ENCODE measurements at regions not wholly inside any gene's neighbourhood (a gene's known extent, or its start where the extent isn't known, plus 50 kb on each side); places are given as distances from the start of the nearest gene placed in this dataset.

GRCh38 chr3:165696496-165696895, 140.7 kb downstream of the BCHE start:
- intact Hi-C loops (cut with DNase I): no loop called here
- H3K9me3 ChIP-seq: peaks cover 0 to 6% (median 0%) of the 10 kb centered on the region in 11 donors
- H3K36me3 ChIP-seq: no peaks in the 10 kb centered on the region
- 95 to 97% methylated on average over 1 of the region's 1 CpG for WGBS, 2 donors
- DNase-seq (no peak), ATAC-seq (no peak)
- no peaks in the 10 kb centered on the region for H3K27me3 ChIP-seq
- no peak overlapping the region for H3K27ac ChIP-seq
- H3K4me3 ChIP-seq: no peak overlapping the region
- TF ChIP-seq, protein P1, sequence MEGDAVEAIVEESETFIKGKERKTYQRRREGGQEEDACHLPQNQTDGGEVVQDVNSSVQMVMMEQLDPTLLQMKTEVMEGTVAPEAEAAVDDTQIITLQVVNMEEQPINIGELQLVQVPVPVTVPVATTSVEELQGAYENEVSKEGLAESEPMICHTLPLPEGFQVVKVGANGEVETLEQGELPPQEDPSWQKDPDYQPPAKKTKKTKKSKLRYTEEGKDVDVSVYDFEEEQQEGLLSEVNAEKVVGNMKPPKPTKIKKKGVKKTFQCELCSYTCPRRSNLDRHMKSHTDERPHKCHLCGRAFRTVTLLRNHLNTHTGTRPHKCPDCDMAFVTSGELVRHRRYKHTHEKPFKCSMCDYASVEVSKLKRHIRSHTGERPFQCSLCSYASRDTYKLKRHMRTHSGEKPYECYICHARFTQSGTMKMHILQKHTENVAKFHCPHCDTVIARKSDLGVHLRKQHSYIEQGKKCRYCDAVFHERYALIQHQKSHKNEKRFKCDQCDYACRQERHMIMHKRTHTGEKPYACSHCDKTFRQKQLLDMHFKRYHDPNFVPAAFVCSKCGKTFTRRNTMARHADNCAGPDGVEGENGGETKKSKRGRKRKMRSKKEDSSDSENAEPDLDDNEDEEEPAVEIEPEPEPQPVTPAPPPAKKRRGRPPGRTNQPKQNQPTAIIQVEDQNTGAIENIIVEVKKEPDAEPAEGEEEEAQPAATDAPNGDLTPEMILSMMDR (IDR thresholded peaks at IDR 0.05): no peak
- no peaks in the 10 kb centered on the region for H3K4me1 ChIP-seq

- Histone ChIP-seq H3K27me3 (no peaks in the 10 kb centered on the region), H3K4me3 (no peak overlapping the region), H3K4me1 (no peaks in the 10 kb centered on the region), H3K27ac (no peak overlapping the region), H3K36me3 (no peaks in the 10 kb centered on the region), H3K9me3 (no peaks in the 10 kb centered on the region)
- 80 to 81% methylated on average over 4 of the region's 4 CpGs for WGBS, 2 donors
- no peak for DNase-seq
- ATAC-seq: no peak
- intact Hi-C loops (cut with DNase I): loop anchor here in 1 of 10 donors (5.0 kb wide), 1 partner anchor 617 kb away; no protein-coding TSS in a partner anchor
- TF ChIP-seq, protein P1 (IDR thresholded peaks at IDR 0.05): no peak
Measured at GRCh38 chr3:165683947-165684346, 153.3 kb downstream of the BCHE start.

DNA sequence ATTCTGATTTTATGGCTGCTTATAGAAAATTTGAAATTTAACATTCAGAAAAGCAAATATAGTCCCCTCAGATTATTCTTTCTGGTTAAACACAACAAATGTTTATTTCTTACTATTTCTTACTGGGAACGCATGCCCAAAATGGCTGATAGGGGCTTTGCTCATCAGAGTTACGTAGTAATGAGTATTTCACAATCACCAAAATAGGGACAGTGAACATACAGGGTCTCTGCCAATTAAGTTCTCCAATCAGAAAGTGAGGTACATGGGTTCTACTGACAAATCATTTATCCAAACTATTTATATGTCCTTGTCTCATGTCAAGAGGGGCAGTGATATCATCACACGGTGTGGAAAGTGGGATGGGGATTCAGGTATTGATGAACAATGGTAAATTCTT, 154.5 kb downstream of the BCHE start:
- TF ChIP-seq, protein P1 (IDR thresholded peaks at IDR 0.05): no peak
- DNase-seq (no peak), ATAC-seq (no peak)
- Histone ChIP-seq H3K4me3 (no peak overlapping the region), H3K27me3 (no peaks in the 10 kb centered on the region), H3K27ac (no peak overlapping the region), H3K36me3 (no peaks in the 10 kb centered on the region), H3K4me1 (no peaks in the 10 kb centered on the region), H3K9me3 (peaks cover 0 to 2% (median 0%) of the 10 kb centered on the region in 11 donors)
- 83 to 92% methylated on average over 3 of the region's 3 CpGs for WGBS, 2 donors
- intact Hi-C loops (cut with DNase I): loop anchor here in 1 of 10 donors (5.0 kb wide), 1 partner anchor 615 kb away; no protein-coding TSS in a partner anchor

DNA sequence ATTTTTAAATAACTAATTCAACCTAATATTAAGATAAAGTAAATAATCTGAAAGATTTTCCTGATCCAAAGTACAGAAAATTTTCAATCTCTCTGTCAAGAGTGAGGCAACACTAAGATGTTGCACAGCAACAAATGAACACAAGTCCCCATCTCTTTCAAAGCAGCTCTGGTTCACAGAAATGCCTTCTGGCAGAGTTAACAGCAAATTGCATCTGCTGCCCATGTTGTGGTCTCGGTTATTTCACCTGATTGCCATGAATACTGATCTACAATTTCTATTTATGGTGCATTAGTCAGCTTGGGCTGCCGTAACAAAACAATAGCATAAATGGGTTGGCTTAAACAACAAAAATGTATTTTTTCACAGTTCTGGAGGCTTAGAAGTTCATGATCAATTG, 167.3 kb downstream of the BCHE start:
- Histone ChIP-seq H3K36me3 (no peaks in the 10 kb centered on the region), H3K4me1 (no peaks in the 10 kb centered on the region), H3K27me3 (no peaks in the 10 kb centered on the region), H3K9me3 (peaks cover 0 to 23% (median 0%) of the 10 kb centered on the region in 11 donors), H3K27ac (no peak overlapping the region), H3K4me3 (no peak overlapping the region)
- ATAC-seq (no peak), DNase-seq (no peak)
- WGBS, 2 donors: 70 to 79% methylated on average over 2 of the region's 2 CpGs
- intact Hi-C loops (cut with DNase I): no loop called here
- TF ChIP-seq, protein P1 (IDR thresholded peaks at IDR 0.05): no peak
